ENCODE measurements at regions not wholly inside any gene's neighbourhood (a gene's known extent, or its start where the extent isn't known, plus 50 kb on each side); places are given as distances from the start of the nearest gene placed in this dataset.

DNA sequence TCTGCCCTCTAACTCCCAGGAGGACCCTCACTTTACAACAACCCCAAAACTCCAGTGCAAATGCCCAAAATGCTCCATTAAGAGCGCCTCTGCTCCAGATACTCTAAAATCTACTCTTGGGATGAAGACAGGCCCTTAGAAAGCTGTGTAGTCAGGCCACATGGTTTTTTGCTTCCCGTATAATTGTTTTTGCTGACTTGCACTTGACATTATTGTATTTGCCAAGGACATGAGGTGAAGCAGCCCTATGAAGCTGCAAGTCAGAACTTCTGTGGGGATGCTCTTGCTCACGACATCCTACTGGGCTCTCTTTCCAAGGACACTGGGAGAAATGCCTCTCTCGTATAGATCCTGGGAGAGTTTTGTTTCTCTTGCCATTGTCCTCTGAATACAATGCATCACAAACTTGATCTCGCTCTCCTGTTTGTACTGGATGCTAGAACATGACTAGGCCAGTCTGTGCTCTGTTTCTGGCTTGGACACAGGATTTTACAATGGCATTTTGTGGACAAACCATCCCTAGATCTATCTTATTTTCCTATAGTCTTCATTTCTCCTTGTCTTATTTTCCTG, 177.2 kb upstream of the DTNBP1 start:
- ChIA-PET POLR2A (no interaction called here), CTCF (no interaction called here)
- Mint-ChIP-seq H3K4me1 (no peaks in the 10 kb centered on the region), H3K27me3 (peaks cover 6 to 13% of the 10 kb centered on the region in 2 donors), H3K9me3 (no peaks in the 10 kb centered on the region), H3K27ac (no peak overlapping the region), H3K36me3 (no peaks in the 10 kb centered on the region), H3K4me3 (no peak overlapping the region)
- ATAC-seq (replicated peaks in 1 of 4): no peak
- Histone ChIP-seq H3K27ac (ENCODE audit: low read length) (no peak overlapping the region), H3K4me3 (ENCODE audit: control insufficient read depth in 1 of 2, extremely low read depth in 1 of 2, low read length in 1 of 2) (no peak overlapping the region), H3K36me3 (ENCODE audit: control insufficient read depth in 2 of 2, extremely low read depth in 1 of 2, insufficient read depth in 1 of 2, low read length in 1 of 2) (no peaks in the 10 kb centered on the region), H3K27me3 (replicated peaks in 1 of 2; ENCODE audit: control insufficient read depth in 2 of 2, extremely low read depth in 1 of 2, insufficient read depth in 2 of 2, low read length in 1 of 2) (no peaks in the 10 kb centered on the region), H3K4me1 (ENCODE audit: control insufficient read depth in 1 of 2, extremely low read depth in 1 of 2, insufficient read depth in 2 of 2, low read length in 2 of 2) (no peaks in the 10 kb centered on the region), H3K9me3 (no peaks in the 10 kb centered on the region)
- WGBS (ENCODE audit: insufficient coverage): 79% methylated on average over 3 of the region's 5 CpGs
- DNase-seq: no peak

DNA sequence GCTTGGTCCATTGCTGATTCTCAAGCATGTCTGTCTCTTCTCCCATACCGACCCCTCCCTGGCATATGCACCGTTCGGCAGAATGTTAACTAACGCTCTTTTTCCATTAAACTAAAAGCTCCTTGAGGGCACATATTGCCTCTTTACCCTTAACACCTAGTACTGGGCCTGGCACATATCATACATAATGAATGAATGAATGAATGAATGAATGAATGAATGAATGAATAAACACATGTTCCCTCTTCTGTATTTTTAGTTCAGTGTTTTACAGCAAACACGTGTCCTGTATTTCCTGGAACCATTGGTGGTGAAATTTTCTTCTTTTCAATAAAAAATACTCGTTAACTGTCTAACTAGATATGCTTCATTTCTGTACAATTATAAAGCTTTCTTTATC, 174.4 kb upstream of the DTNBP1 start:
- Histone ChIP-seq H3K4me1 (ENCODE audit: control insufficient read depth in 1 of 2, extremely low read depth in 1 of 2, insufficient read depth in 2 of 2, low read length in 2 of 2) (no peaks in the 10 kb centered on the region), H3K36me3 (ENCODE audit: control insufficient read depth in 2 of 2, extremely low read depth in 1 of 2, insufficient read depth in 1 of 2, low read length in 1 of 2) (no peaks in the 10 kb centered on the region), H3K9me3 (no peaks in the 10 kb centered on the region), H3K27me3 (replicated peaks in 1 of 2; ENCODE audit: control insufficient read depth in 2 of 2, extremely low read depth in 1 of 2, insufficient read depth in 2 of 2, low read length in 1 of 2) (no peaks in the 10 kb centered on the region), H3K27ac (ENCODE audit: low read length) (no peak overlapping the region), H3K4me3 (ENCODE audit: control insufficient read depth in 1 of 2, extremely low read depth in 1 of 2, low read length in 1 of 2) (no peak overlapping the region)
- no peaks in the 10 kb centered on the region for H3K36me3 Mint-ChIP-seq
- WGBS (ENCODE audit: insufficient coverage): 100% methylated on average over 3 of the region's 6 CpGs
- CTCF ChIA-PET: no interaction called here
- H3K4me3 Mint-ChIP-seq: no peak overlapping the region
- H3K9me3 Mint-ChIP-seq: no peaks in the 10 kb centered on the region
- H3K4me1 Mint-ChIP-seq: no peaks in the 10 kb centered on the region
- ATAC-seq (replicated peaks in 1 of 4) (no peak), DNase-seq (no peak)
- peaks cover 6 to 10% of the 10 kb centered on the region in 2 donors for H3K27me3 Mint-ChIP-seq
- H3K27ac Mint-ChIP-seq: no peak overlapping the region
- POLR2A ChIA-PET: no interaction called here

DNA sequence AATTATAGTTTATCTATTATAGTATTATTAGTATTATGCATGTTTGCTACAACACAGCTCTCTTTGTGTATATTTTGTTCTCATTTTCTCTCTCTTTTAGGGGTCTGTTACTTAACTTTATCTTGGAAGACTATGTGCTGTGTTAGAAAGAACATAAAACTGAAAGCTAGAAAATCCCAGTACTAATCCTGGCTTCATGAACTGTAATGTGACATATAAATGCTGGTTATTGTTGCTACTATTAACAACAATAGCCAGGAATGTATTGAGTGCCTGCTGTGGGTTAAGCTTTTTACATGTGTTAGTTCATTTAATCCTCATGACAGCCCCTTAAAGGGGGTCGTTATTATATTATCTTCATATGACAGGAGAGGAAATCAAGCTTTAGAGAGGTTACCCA, 170.0 kb upstream of the DTNBP1 start:
- H3K4me3 Mint-ChIP-seq: no peak overlapping the region
- Histone ChIP-seq H3K27me3 (replicated peaks in 1 of 2; ENCODE audit: control insufficient read depth in 2 of 2, extremely low read depth in 1 of 2, insufficient read depth in 2 of 2, low read length in 1 of 2) (peaks cover 0 to 2% of the 10 kb centered on the region in 2 experiments), H3K4me1 (ENCODE audit: control insufficient read depth in 1 of 2, extremely low read depth in 1 of 2, insufficient read depth in 2 of 2, low read length in 2 of 2) (no peaks in the 10 kb centered on the region), H3K36me3 (ENCODE audit: control insufficient read depth in 2 of 2, extremely low read depth in 1 of 2, insufficient read depth in 1 of 2, low read length in 1 of 2) (no peaks in the 10 kb centered on the region), H3K27ac (ENCODE audit: low read length) (no peak overlapping the region), H3K4me3 (ENCODE audit: control insufficient read depth in 1 of 2, extremely low read depth in 1 of 2, low read length in 1 of 2) (no peak overlapping the region), H3K9me3 (no peaks in the 10 kb centered on the region)
- no peak for ATAC-seq (replicated peaks in 1 of 4)
- peaks cover 0 to 1% of the 10 kb centered on the region in 2 donors for H3K27me3 Mint-ChIP-seq
- CTCF ChIA-PET: no interaction called here
- no peaks in the 10 kb centered on the region for H3K9me3 Mint-ChIP-seq
- no peak overlapping the region for H3K27ac Mint-ChIP-seq
- H3K36me3 Mint-ChIP-seq: no peaks in the 10 kb centered on the region
- POLR2A ChIA-PET: no interaction called here
- H3K4me1 Mint-ChIP-seq: no peaks in the 10 kb centered on the region
- no peak for DNase-seq
- no CpG with 5 or more reads among the region's 1 CpG for WGBS (ENCODE audit: insufficient coverage)

DNA sequence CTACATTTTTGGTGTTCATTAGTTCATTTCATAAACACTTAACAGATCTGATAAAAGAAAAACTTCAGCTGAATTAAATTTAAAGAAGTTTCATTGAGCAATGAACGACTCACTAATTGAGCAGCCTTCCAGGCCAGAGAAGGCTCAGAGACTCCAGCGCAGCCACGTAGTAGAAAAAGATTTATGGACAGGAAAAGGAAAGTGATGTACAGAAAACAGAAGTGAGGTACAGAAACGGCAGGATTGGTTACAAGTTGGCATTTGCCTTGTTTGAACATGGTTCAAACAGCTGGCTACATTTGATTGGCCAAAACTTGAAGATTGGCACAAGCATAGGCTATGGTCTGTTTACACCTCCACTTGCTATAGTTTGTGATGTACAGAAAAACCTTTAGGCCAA, 166.3 kb upstream of the DTNBP1 start:
- no peak overlapping the region for H3K4me3 Mint-ChIP-seq
- no peaks in the 10 kb centered on the region for H3K4me1 Mint-ChIP-seq
- peaks cover 4 to 8% of the 10 kb centered on the region in 2 donors for H3K27me3 Mint-ChIP-seq
- ATAC-seq (replicated peaks in 1 of 4) (no peak), DNase-seq (no peak)
- Histone ChIP-seq H3K9me3 (no peaks in the 10 kb centered on the region), H3K4me3 (ENCODE audit: control insufficient read depth in 1 of 2, extremely low read depth in 1 of 2, low read length in 1 of 2) (no peak overlapping the region), H3K27ac (ENCODE audit: low read length) (no peak overlapping the region), H3K27me3 (replicated peaks in 1 of 2; ENCODE audit: control insufficient read depth in 2 of 2, extremely low read depth in 1 of 2, insufficient read depth in 2 of 2, low read length in 1 of 2) (peaks cover 0 to 2% of the 10 kb centered on the region in 2 experiments), H3K36me3 (ENCODE audit: control insufficient read depth in 2 of 2, extremely low read depth in 1 of 2, insufficient read depth in 1 of 2, low read length in 1 of 2) (no peaks in the 10 kb centered on the region), H3K4me1 (ENCODE audit: control insufficient read depth in 1 of 2, extremely low read depth in 1 of 2, insufficient read depth in 2 of 2, low read length in 2 of 2) (no peaks in the 10 kb centered on the region)
- H3K27ac Mint-ChIP-seq: no peak overlapping the region
- no peaks in the 10 kb centered on the region for H3K36me3 Mint-ChIP-seq
- ChIA-PET CTCF (no interaction called here), POLR2A (no interaction called here)
- WGBS (ENCODE audit: insufficient coverage): 61% methylated on average over 4 of the region's 4 CpGs
- no peaks in the 10 kb centered on the region for H3K9me3 Mint-ChIP-seq

DNA sequence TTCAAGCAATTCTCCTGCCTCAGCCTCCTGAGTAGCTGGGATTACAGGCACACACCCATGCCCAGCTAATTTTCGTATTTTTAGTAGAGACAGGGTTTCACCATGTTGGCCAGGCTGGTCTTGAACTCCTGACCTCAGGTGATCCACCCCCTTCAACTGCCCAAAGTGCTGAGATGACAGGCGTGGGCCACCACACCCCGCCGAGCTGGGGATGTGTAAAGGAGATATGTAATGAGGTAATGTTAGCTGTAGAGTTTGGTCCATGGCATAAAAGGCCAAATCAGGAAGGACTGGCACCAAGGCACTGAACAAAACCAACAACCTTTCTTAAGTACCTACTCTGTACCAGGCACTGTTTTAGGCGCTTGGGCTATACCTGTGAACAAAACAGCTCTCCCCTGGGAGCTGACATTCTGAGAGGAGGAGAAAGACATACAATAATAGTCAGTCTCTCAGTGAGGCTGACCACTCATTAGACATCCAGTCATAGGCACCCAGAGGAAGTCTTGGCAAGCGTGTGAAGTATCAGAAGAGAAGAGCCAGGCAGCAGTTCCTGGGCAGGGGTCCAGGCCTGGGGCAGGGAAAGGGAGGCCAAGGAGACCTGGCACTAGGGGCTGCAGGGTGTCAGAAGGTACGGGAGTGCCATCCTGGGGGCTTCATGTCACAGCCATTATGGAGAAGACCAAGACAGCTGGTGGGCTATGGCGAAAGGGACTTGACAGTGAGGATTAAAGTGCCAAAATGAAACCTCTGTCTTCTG, 164.8 kb upstream of the DTNBP1 start:
- ChIA-PET CTCF (no interaction called here), POLR2A (no interaction called here)
- Mint-ChIP-seq H3K4me1 (no peaks in the 10 kb centered on the region), H3K27ac (no peak overlapping the region), H3K36me3 (no peaks in the 10 kb centered on the region), H3K9me3 (no peaks in the 10 kb centered on the region), H3K4me3 (no peak overlapping the region), H3K27me3 (peaks cover 12 to 16% of the 10 kb centered on the region in 2 donors)
- no peak overlapping the region for H3K4me3 ChIP-seq (ENCODE audit: control insufficient read depth in 1 of 2, extremely low read depth in 1 of 2, low read length in 1 of 2)
- H3K4me1 ChIP-seq (ENCODE audit: control insufficient read depth in 1 of 2, extremely low read depth in 1 of 2, insufficient read depth in 2 of 2, low read length in 2 of 2): no peaks in the 10 kb centered on the region
- peaks cover 0 to 2% of the 10 kb centered on the region in 2 experiments for H3K27me3 ChIP-seq (replicated peaks in 1 of 2; ENCODE audit: control insufficient read depth in 2 of 2, extremely low read depth in 1 of 2, insufficient read depth in 2 of 2, low read length in 1 of 2)
- DNase-seq (no peak), ATAC-seq (replicated peaks in 1 of 4) (no peak)
- no peak overlapping the region for H3K27ac ChIP-seq (ENCODE audit: low read length)
- H3K9me3 ChIP-seq: no peaks in the 10 kb centered on the region
- 73% methylated on average over 4 of the region's 8 CpGs for WGBS (ENCODE audit: insufficient coverage)
- H3K36me3 ChIP-seq (ENCODE audit: control insufficient read depth in 2 of 2, extremely low read depth in 1 of 2, insufficient read depth in 1 of 2, low read length in 1 of 2): no peaks in the 10 kb centered on the region

DNA sequence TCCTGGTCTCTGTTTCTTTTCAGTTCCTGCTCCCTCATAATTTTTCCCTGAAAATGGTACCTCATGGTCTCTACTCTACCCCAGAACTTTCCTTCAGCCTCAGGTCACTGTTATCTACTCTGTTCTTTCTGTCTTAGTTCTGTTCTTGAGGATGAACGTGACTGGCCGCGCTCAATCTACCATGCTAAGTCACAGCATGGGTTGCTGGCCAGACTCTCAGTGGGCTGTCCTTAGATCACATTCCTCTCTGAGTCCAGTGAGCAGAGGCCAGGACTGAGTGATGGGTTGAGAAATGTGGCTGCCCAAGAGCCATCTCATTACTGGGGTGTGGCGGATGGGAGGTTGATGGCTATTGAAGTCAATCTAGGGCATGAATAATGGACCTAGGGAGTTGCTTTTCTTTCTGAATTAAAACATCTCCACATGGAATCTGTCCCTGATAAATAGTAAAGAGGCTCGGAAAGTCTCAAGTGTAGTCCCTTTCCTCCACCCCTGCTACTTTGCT, 164.0 kb upstream of the DTNBP1 start:
- ATAC-seq (replicated peaks in 1 of 4) (no peak), DNase-seq (no peak)
- Histone ChIP-seq H3K36me3 (ENCODE audit: control insufficient read depth in 2 of 2, extremely low read depth in 1 of 2, insufficient read depth in 1 of 2, low read length in 1 of 2) (no peaks in the 10 kb centered on the region), H3K9me3 (no peaks in the 10 kb centered on the region), H3K4me1 (ENCODE audit: control insufficient read depth in 1 of 2, extremely low read depth in 1 of 2, insufficient read depth in 2 of 2, low read length in 2 of 2) (no peaks in the 10 kb centered on the region), H3K27ac (ENCODE audit: low read length) (no peak overlapping the region), H3K4me3 (ENCODE audit: control insufficient read depth in 1 of 2, extremely low read depth in 1 of 2, low read length in 1 of 2) (no peak overlapping the region), H3K27me3 (replicated peaks in 1 of 2; ENCODE audit: control insufficient read depth in 2 of 2, extremely low read depth in 1 of 2, insufficient read depth in 2 of 2, low read length in 1 of 2) (peaks cover 0 to 2% of the 10 kb centered on the region in 2 experiments)
- WGBS (ENCODE audit: insufficient coverage): no CpG with 5 or more reads among the region's 5 CpGs
- Mint-ChIP-seq H3K4me1 (no peaks in the 10 kb centered on the region), H3K36me3 (no peaks in the 10 kb centered on the region), H3K27me3 (peaks cover 16% of the 10 kb centered on the region in 2 donors), H3K4me3 (no peak overlapping the region), H3K9me3 (no peaks in the 10 kb centered on the region), H3K27ac (no peak overlapping the region)
- ChIA-PET CTCF (no interaction called here), POLR2A (no interaction called here)
